ENCODE measurements at regions not wholly inside any gene's neighbourhood (a gene's known extent, or its start where the extent isn't known, plus 50 kb on each side); places are given as distances from the start of the nearest gene placed in this dataset.

DNA sequence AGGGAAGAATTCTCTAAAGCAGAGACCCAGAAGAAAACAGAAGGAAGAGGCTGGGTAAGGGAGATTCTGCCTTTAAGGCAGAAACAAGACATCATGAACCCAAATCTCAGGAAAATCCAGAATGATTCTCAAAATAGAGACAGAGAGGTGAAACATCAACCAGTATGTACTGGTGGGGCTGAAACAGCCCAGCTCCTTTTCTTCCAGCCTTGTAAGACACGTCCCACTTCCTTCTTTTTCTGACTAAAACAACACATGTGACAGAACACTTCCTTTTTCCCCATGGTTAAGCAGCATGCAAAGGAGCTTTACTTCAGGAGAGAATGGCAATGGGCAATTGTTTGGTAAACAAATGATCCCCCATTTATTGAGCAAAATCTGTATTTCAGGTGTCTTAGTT lies 230.8 kb upstream of the NR4A3 start:
- H3K36me3 ChIP-seq (ENCODE audit: insufficient read depth, low read length): no peaks in the 10 kb centered on the region
- H3K4me3 ChIP-seq (ENCODE audit: low read length): no peak overlapping the region
- ChIA-PET CTCF (no interaction called here), POLR2A (no interaction called here)
- H3K27ac ChIP-seq (ENCODE audit: low read depth in 1 of 2, low read length in 2 of 2): no peak overlapping the region
- H3K4me1 Mint-ChIP-seq (ENCODE audit: low read depth): no peaks in the 10 kb centered on the region
- intact Hi-C loops (cut with DNase I, micrococcal nuclease): no loop called here
- TF ChIP-seq, protein P1, sequence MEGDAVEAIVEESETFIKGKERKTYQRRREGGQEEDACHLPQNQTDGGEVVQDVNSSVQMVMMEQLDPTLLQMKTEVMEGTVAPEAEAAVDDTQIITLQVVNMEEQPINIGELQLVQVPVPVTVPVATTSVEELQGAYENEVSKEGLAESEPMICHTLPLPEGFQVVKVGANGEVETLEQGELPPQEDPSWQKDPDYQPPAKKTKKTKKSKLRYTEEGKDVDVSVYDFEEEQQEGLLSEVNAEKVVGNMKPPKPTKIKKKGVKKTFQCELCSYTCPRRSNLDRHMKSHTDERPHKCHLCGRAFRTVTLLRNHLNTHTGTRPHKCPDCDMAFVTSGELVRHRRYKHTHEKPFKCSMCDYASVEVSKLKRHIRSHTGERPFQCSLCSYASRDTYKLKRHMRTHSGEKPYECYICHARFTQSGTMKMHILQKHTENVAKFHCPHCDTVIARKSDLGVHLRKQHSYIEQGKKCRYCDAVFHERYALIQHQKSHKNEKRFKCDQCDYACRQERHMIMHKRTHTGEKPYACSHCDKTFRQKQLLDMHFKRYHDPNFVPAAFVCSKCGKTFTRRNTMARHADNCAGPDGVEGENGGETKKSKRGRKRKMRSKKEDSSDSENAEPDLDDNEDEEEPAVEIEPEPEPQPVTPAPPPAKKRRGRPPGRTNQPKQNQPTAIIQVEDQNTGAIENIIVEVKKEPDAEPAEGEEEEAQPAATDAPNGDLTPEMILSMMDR (IDR thresholded peaks at IDR 0.05): no peak
- no peaks in the 10 kb centered on the region for H3K36me3 Mint-ChIP-seq (ENCODE audit: low read depth)
- H3K4me3 Mint-ChIP-seq: no peak overlapping the region
- ATAC-seq (ENCODE audit: poor library complexity) (no peak), DNase-seq (peak in 3 of 14 experiments; percentile 4 to 58 (median 43))
- no peaks in the 10 kb centered on the region for H3K27me3 ChIP-seq (ENCODE audit: control insufficient read depth in 1 of 2, insufficient read depth in 2 of 2, low read length in 2 of 2)
- H3K9me3 ChIP-seq (ENCODE audit: control insufficient read depth in 1 of 2, insufficient read depth in 1 of 2, low read length in 2 of 2): no peaks in the 10 kb centered on the region
- no peaks in the 10 kb centered on the region for H3K9me3 Mint-ChIP-seq
- peaks cover 25% of the 10 kb centered on the region for H3K27me3 Mint-ChIP-seq
- H3K27ac Mint-ChIP-seq: no peak overlapping the region
- H3K4me1 ChIP-seq (ENCODE audit: insufficient read depth, low read length): no peaks in the 10 kb centered on the region

DNA sequence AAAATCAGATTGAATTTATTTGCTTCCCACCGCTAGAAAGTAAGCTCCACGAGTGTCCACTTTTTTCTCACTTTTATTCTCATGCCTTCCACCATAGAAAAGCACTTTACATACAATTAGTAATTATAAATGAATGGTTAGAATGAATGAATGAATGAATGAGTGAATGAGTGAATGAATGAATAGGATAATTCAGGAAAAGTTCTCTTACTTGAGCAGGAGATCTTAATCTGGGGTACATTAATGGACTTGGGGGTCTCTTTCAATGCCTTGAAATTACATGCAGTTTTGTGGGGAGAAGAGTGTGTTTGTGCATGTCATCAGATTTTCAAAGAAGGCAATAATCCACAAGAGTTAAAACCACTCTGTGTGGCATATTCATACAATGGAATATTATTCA lies 229.9 kb upstream of the NR4A3 start:
- POLR2A ChIA-PET: no interaction called here
- H3K27ac ChIP-seq (ENCODE audit: low read depth in 1 of 2, low read length in 2 of 2): no peak overlapping the region
- Mint-ChIP-seq H3K9me3 (no peaks in the 10 kb centered on the region), H3K36me3 (ENCODE audit: low read depth) (no peaks in the 10 kb centered on the region), H3K4me3 (no peak overlapping the region), H3K27me3 (peaks cover 25% of the 10 kb centered on the region), H3K4me1 (ENCODE audit: low read depth) (no peaks in the 10 kb centered on the region), H3K27ac (no peak overlapping the region)
- ATAC-seq (ENCODE audit: poor library complexity) (no peak), DNase-seq (no peak)
- H3K36me3 ChIP-seq (ENCODE audit: insufficient read depth, low read length): no peaks in the 10 kb centered on the region
- TF ChIP-seq, protein P1 (IDR thresholded peaks at IDR 0.05): no peak
- no peak overlapping the region for H3K4me3 ChIP-seq (ENCODE audit: low read length)
- intact Hi-C loops (cut with DNase I, micrococcal nuclease): no loop called here
- no peaks in the 10 kb centered on the region for H3K9me3 ChIP-seq (ENCODE audit: control insufficient read depth in 1 of 2, insufficient read depth in 1 of 2, low read length in 2 of 2)
- H3K27me3 ChIP-seq (ENCODE audit: control insufficient read depth in 1 of 2, insufficient read depth in 2 of 2, low read length in 2 of 2): no peaks in the 10 kb centered on the region
- no peaks in the 10 kb centered on the region for H3K4me1 ChIP-seq (ENCODE audit: insufficient read depth, low read length)
- CTCF ChIA-PET: no interaction called here

DNA sequence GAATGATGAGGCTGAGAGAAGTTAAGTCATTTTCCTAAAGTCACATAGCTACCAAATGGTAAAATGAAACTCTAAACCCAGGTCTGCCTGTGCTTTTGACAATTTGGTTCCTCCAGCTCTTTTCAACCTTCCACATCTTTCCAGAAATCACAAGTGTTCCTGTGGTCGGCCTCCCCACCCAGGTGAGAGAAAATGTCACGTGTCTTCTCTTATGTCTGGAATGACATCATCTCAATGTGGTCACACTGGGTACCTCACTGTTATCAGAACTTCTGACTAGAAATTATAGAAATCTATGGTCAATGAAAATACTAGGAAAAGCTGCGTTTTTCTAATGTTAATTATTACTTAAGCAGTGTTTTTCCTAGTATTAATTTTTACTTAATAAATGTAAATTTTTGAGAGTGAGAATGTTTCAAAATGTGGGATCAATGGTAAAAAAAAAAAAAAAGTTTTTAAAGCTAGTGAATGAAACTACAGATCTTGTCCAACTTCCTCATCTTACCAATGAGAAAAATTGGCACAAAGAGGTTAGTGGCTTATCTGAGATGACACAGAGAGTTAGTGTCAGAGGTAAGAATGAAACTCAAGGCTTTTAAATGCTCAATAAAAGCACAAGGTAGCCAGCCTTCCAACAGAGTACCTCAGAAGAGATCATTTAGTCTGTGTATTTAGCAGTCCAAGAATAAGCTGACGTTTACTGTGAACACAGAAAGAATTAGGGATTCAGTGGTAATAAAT lies 228.7 kb upstream of the NR4A3 start:
- POLR2A ChIA-PET: no interaction called here
- Mint-ChIP-seq H3K27me3 (peaks cover 21% of the 10 kb centered on the region), H3K9me3 (no peaks in the 10 kb centered on the region), H3K36me3 (ENCODE audit: low read depth) (no peaks in the 10 kb centered on the region), H3K4me1 (ENCODE audit: low read depth) (no peaks in the 10 kb centered on the region), H3K4me3 (no peak overlapping the region), H3K27ac (no peak overlapping the region)
- TF ChIP-seq, protein P1 (IDR thresholded peaks at IDR 0.05): no peak
- Histone ChIP-seq H3K36me3 (ENCODE audit: insufficient read depth, low read length) (no peaks in the 10 kb centered on the region), H3K27ac (ENCODE audit: low read depth in 1 of 2, low read length in 2 of 2) (no peak overlapping the region), H3K4me3 (ENCODE audit: low read length) (no peak overlapping the region), H3K27me3 (ENCODE audit: control insufficient read depth in 1 of 2, insufficient read depth in 2 of 2, low read length in 2 of 2) (no peaks in the 10 kb centered on the region), H3K4me1 (ENCODE audit: insufficient read depth, low read length) (no peaks in the 10 kb centered on the region), H3K9me3 (ENCODE audit: control insufficient read depth in 1 of 2, insufficient read depth in 1 of 2, low read length in 2 of 2) (no peaks in the 10 kb centered on the region)
- intact Hi-C loops (cut with DNase I, micrococcal nuclease): no loop called here
- CTCF ChIA-PET: interaction anchor here (0.7 kb wide), 1 partner anchor 300 kb away, joined by 3 read pairs; no protein-coding TSS in a partner anchor
- no peak for ATAC-seq (ENCODE audit: poor library complexity)
- no peak for DNase-seq

Measured in CD4-positive, alpha-beta T cell (primary cell).